Upper lobe of right lung (tissue), 1 donor: ENCODE measurements at regions not wholly inside any gene's neighbourhood (a gene's known extent, or its start where the extent isn't known, plus 50 kb on each side); places are given as distances from the start of the nearest gene placed in this dataset.

ENCODE experiments used
- ATAC-seq: fragments of 200-7000 bp; cut with Tn5 transposase; one replicate; pipeline ENCODE4 v1.9.1; 2020; ENCODE audit warnings: mild to moderate bottlenecking, moderate library complexity
- DNase-seq: peaks from one replicate; pipeline ENCODE4 v3.0.0-alpha.2; 2020
- H3K27ac ChIP-seq: fragments of 200-600 bp; one replicate; pipeline ENCODE4 v1.8.0; 2022
- H3K27me3 ChIP-seq: fragments of 200-600 bp; one replicate; pipeline ENCODE4 v1.8.0; 2022; ENCODE audit warnings: mild to moderate bottlenecking
- H3K36me3 ChIP-seq: fragments of 200-600 bp; one replicate; pipeline ENCODE4 v1.8.0; 2022
- H3K4me1 ChIP-seq: fragments of 200-600 bp; one replicate; pipeline ENCODE4 v1.8.0; 2022
- H3K4me3 ChIP-seq: fragments of 200-600 bp; one replicate; pipeline ENCODE4 v1.8.0; 2022; ENCODE audit warnings: mild to moderate bottlenecking
- H3K9me3 ChIP-seq: fragments of 200-600 bp; one replicate; pipeline ENCODE4 v1.8.0; 2022
- CTCF ChIP-seq: fragments of 200-600 bp; IDR thresholded peaks from one replicate; pipeline ENCODE4 v1.8.0; 2022; ENCODE audit warnings: antibody characterized with exemption
- intact Hi-C: fragments of 100-400 bp; cut with DNase I; formaldehyde crosslinking; loops from one replicate; pipeline ENCODE4 v1.11.0; 2022
- donor health status: DM: no; HTN: yes; CAD: no; lungs with severe emphysema.

GRCh38 chr2:52501715-52502475 lies 1265.7 kb upstream of the CHAC2 start:
- Histone ChIP-seq H3K36me3 (no peaks in the 10 kb centered on the region), H3K9me3 (no peaks in the 10 kb centered on the region), H3K27me3 (no peaks in the 10 kb centered on the region), H3K27ac (no peak overlapping the region), H3K4me1 (no peaks in the 10 kb centered on the region), H3K4me3 (no peak overlapping the region)
- ATAC-seq: no peak
- intact Hi-C loops: no loop called here
- DNase-seq: no peak
- TF ChIP-seq CTCF: no peak

- H3K36me3 ChIP-seq: no peaks in the 10 kb centered on the region
- intact Hi-C loops: no loop called here
- DNase-seq: no peak
- TF ChIP-seq CTCF: no peak
- no peaks in the 10 kb centered on the region for H3K4me1 ChIP-seq
- no peaks in the 10 kb centered on the region for H3K27me3 ChIP-seq
- ATAC-seq: no peak
- H3K4me3 ChIP-seq: no peak overlapping the region
- H3K27ac ChIP-seq: no peak overlapping the region
- no peaks in the 10 kb centered on the region for H3K9me3 ChIP-seq
Measured at GRCh38 chr2:52500561-52500960, 1267.0 kb upstream of the CHAC2 start.

- Histone ChIP-seq H3K27ac (no peak overlapping the region), H3K9me3 (no peaks in the 10 kb centered on the region), H3K27me3 (no peaks in the 10 kb centered on the region), H3K4me3 (no peak overlapping the region), H3K36me3 (no peaks in the 10 kb centered on the region), H3K4me1 (no peaks in the 10 kb centered on the region)
- intact Hi-C loops: no loop called here
- TF ChIP-seq CTCF: no peak
- DNase-seq (no peak), ATAC-seq (no peak)
Measured at GRCh38 chr2:52498077-52498750, 1269.4 kb upstream of the CHAC2 start.

GRCh38 chr2:52495816-52496215 lies 1271.8 kb upstream of the CHAC2 start:
- intact Hi-C loops: no loop called here
- ATAC-seq: no peak
- Histone ChIP-seq H3K9me3 (peaks cover 2% of the 10 kb centered on the region), H3K36me3 (no peaks in the 10 kb centered on the region), H3K4me3 (no peak overlapping the region), H3K27me3 (no peaks in the 10 kb centered on the region), H3K4me1 (no peaks in the 10 kb centered on the region), H3K27ac (no peak overlapping the region)
- no peak for TF ChIP-seq CTCF
- DNase-seq: no peak

- Histone ChIP-seq H3K27me3 (no peaks in the 10 kb centered on the region), H3K27ac (no peak overlapping the region), H3K4me3 (no peak overlapping the region), H3K36me3 (no peaks in the 10 kb centered on the region), H3K9me3 (no peaks in the 10 kb centered on the region), H3K4me1 (no peaks in the 10 kb centered on the region)
- no peak for TF ChIP-seq CTCF
- DNase-seq (no peak), ATAC-seq (no peak)
- intact Hi-C loops: no loop called here
Measured at GRCh38 chr2:52477166-52477565, 1290.4 kb upstream of the CHAC2 start.
